ENCODE measurements at regions not wholly inside any gene's neighbourhood (a gene's known extent, or its start where the extent isn't known, plus 50 kb on each side); places are given as distances from the start of the nearest gene placed in this dataset.

GRCh38 chr4:124938836-124939235, 226.3 kb upstream of the ANKRD50 start (continued):
- TF ChIP-seq ASH2L (IDR thresholded peaks at IDR 0.05; ENCODE audit: borderline replicate concordance, low read depth) (no peak), ZBED1 (IDR thresholded peaks at IDR 0.05; ENCODE audit: borderline replicate concordance) (no peak), TCF3 (IDR thresholded peaks at IDR 0.05; ENCODE audit: borderline replicate concordance, insufficient read depth, low read depth, low read length) (no peak), MTA3 (IDR thresholded peaks at IDR 0.05; ENCODE audit: borderline replicate concordance, low read length) (no peak), ZNF24 (IDR thresholded peaks at IDR 0.05) (no peak), SRF (IDR thresholded peaks at IDR 0.05; ENCODE audit: low read depth in 2 of 2, low read length in 2 of 2) (no peak), NR2C1 (IDR thresholded peaks at IDR 0.05) (no peak), SUZ12 (IDR thresholded peaks at IDR 0.05; ENCODE audit: unreplicated experiment) (no peak), SMC3 (IDR thresholded peaks at IDR 0.05; ENCODE audit: borderline replicate concordance, low read length) (no peak), IKZF2 (IDR thresholded peaks at IDR 0.05) (no peak), STAT3 (IDR thresholded peaks at IDR 0.05; ENCODE audit: low read depth, low read length) (no peak), ATF2 (IDR thresholded peaks at IDR 0.05; ENCODE audit: low read length) (no peak)
- TF ChIP-seq, protein P1, sequence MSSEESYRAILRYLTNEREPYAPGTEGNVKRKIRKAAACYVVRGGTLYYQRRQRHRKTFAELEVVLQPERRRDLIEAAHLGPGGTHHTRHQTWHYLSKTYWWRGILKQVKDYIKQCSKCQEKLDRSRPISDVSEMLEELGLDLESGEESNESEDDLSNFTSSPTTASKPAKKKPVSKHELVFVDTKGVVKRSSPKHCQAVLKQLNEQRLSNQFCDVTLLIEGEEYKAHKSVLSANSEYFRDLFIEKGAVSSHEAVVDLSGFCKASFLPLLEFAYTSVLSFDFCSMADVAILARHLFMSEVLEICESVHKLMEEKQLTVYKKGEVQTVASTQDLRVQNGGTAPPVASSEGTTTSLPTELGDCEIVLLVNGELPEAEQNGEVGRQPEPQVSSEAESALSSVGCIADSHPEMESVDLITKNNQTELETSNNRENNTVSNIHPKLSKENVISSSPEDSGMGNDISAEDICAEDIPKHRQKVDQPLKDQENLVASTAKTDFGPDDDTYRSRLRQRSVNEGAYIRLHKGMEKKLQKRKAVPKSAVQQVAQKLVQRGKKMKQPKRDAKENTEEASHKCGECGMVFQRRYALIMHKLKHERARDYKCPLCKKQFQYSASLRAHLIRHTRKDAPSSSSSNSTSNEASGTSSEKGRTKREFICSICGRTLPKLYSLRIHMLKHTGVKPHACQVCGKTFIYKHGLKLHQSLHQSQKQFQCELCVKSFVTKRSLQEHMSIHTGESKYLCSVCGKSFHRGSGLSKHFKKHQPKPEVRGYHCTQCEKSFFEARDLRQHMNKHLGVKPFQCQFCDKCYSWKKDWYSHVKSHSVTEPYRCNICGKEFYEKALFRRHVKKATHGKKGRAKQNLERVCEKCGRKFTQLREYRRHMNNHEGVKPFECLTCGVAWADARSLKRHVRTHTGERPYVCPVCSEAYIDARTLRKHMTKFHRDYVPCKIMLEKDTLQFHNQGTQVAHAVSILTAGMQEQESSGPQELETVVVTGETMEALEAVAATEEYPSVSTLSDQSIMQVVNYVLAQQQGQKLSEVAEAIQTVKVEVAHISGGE (CRISPR knock-in tag; IDR thresholded peaks at IDR 0.05): no peak

All from GM12878 (cell line).